Trophoblast cell (in vitro differentiated cells and primary cell): ENCODE measurements at regions not wholly inside any gene's neighbourhood (a gene's known extent, or its start where the extent isn't known, plus 50 kb on each side); places are given as distances from the start of the nearest gene placed in this dataset.

Experiments used
- DNase-seq, 2 donors: peaks; one replicate each; pipeline ENCODE4 v3.0.0-alpha.2; 2016
- H2AFZ ChIP-seq: 2 replicates; pipeline ENCODE4 v1.6.1; 2013; ENCODE audit warnings: low read length, moderate library complexity, mild to moderate bottlenecking; ENCODE audit not compliant: insufficient read depth, poor library complexity
- H2AK5ac ChIP-seq: 2 replicates; pipeline ENCODE4 v1.6.1; 2013; ENCODE audit warnings: mild to moderate bottlenecking, low read length
- H2BK120ac ChIP-seq: 2 replicates; pipeline ENCODE4 v1.6.1; 2013; ENCODE audit warnings: low read length, mild to moderate bottlenecking, moderate library complexity; ENCODE audit not compliant: insufficient read depth, poor library complexity
- H2BK12ac ChIP-seq: 2 replicates; pipeline ENCODE4 v1.6.1; 2013; ENCODE audit warnings: mild to moderate bottlenecking, low read length, moderate library complexity
- H2BK5ac ChIP-seq: 2 replicates; pipeline ENCODE4 v1.6.1; 2013; ENCODE audit warnings: low read length, low read depth, moderate library complexity, mild to moderate bottlenecking; ENCODE audit not compliant: poor library complexity
- H3K14ac ChIP-seq: 2 replicates; pipeline ENCODE4 v1.6.1; 2013; ENCODE audit warnings: mild to moderate bottlenecking, low read length
- H3K18ac ChIP-seq: 2 replicates; pipeline ENCODE4 v1.6.1; 2013; ENCODE audit warnings: mild to moderate bottlenecking, low read length
- H3K23ac ChIP-seq: 2 replicates; pipeline ENCODE4 v1.6.1; 2013; ENCODE audit warnings: low read length
- H3K27ac ChIP-seq: 2 replicates; pipeline ENCODE4 v1.5.1; 2013; ENCODE audit warnings: low read depth, mild to moderate bottlenecking, inconsistent platforms, low read length, moderate library complexity
- H3K27me3 ChIP-seq: 2 replicates; pipeline ENCODE4 v1.6.1; 2013; ENCODE audit warnings: inconsistent platforms, mild to moderate bottlenecking, low read length, moderate library complexity; ENCODE audit not compliant: insufficient read depth
- H3K36me3 ChIP-seq, 2 experiments: 1 replicate in 1 of 2; 2 replicates in 1 of 2; pipeline ENCODE4 v1.6.1; 2013; ENCODE audit warnings: low read length in 2 of 2, mild to moderate bottlenecking in 2 of 2, moderate library complexity in 1 of 2; ENCODE audit not compliant: insufficient read depth in 2 of 2, control insufficient read depth in 1 of 2
- H3K4ac ChIP-seq: 2 replicates; pipeline ENCODE4 v1.6.1; 2013; ENCODE audit warnings: low read depth, mild to moderate bottlenecking, low read length, moderate library complexity
- H3K4me1 ChIP-seq, 2 experiments: 1 replicate in 1 of 2; 2 replicates in 1 of 2; pipeline ENCODE4 v1.6.1; 2013; ENCODE audit warnings: low read length in 2 of 2, mild to moderate bottlenecking in 2 of 2, moderate library complexity in 1 of 2; ENCODE audit not compliant: insufficient read depth in 2 of 2, control insufficient read depth in 1 of 2
- H3K4me2 ChIP-seq: 2 replicates; pipeline ENCODE4 v1.6.1; 2013; ENCODE audit warnings: inconsistent platforms, mild to moderate bottlenecking, low read length, moderate library complexity
- H3K4me3 ChIP-seq: 2 replicates; pipeline ENCODE4 v1.5.1; 2013; ENCODE audit warnings: mild to moderate bottlenecking, low read depth, low read length, inconsistent platforms
- H3K79me1 ChIP-seq: one replicate; pipeline ENCODE4 v1.6.1; 2013; ENCODE audit warnings: low read length
- H3K79me2 ChIP-seq: 2 replicates; pipeline ENCODE4 v1.6.1; 2013; ENCODE audit warnings: low read length, mild to moderate bottlenecking; ENCODE audit not compliant: control insufficient read depth, insufficient read depth, poor library complexity
- H3K9ac ChIP-seq: 2 replicates; pipeline ENCODE4 v1.6.1; 2013; ENCODE audit warnings: mild to moderate bottlenecking, low read length
- H3K9me3 ChIP-seq: 2 replicates; pipeline ENCODE4 v1.6.1; 2013; ENCODE audit warnings: low read depth, mild to moderate bottlenecking, control low read depth, inconsistent platforms, low read length; ENCODE audit not compliant: insufficient read depth
- H4K12ac ChIP-seq: 2 replicates; pipeline ENCODE4 v1.6.1; 2013; ENCODE audit warnings: low read depth, mild to moderate bottlenecking, low read length, moderate library complexity
- H4K8ac ChIP-seq: 2 replicates; pipeline ENCODE4 v1.6.1; 2013; ENCODE audit warnings: low read depth, mild to moderate bottlenecking, low read length, moderate library complexity
- H4K91ac ChIP-seq: one replicate; pipeline ENCODE4 v1.6.1; 2013; ENCODE audit warnings: low read depth, mild to moderate bottlenecking, low read length, moderate library complexity
- WGBS: extraction: QIAGEN DNeasy Blood & Tissue Kit; methylation state at CpG from one replicate; pipeline ENCODE4 v1.1.7; 2013; ENCODE audit warnings: missing lambda C conversion rate; ENCODE audit not compliant: insufficient read length, insufficient coverage; ENCODE audit errors: extremely low coverage; 5-methylcytosine and 5-hydroxymethylcytosine counted together

DNA sequence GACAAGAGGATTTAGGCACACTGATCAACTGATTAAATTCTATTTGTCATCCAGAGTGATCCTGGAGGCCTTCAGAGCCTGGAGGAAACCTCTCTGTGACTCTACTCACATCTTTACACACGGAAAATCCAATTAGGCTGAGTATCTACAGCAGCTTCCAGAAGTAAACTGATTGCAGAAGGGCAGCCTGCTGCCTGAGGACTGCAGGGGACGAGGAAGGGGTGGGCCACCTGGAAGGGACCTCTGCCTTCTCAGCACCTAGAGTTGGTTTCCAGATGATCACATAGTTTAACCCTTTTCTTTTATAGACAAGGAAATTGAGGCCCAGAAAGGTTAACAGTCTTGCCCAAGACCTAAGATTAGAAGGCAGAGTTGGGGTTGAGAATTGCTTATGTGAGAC, 206.1 kb downstream of the DAD1 start:
- Histone ChIP-seq H3K27ac (no peak overlapping the region), H3K79me1 (no peaks in the 10 kb centered on the region), H3K23ac (no peak overlapping the region), H2AK5ac (no peak overlapping the region), H3K18ac (no peak overlapping the region), H4K91ac (no peak overlapping the region), H3K9ac (no peak overlapping the region), H2BK5ac (no peak overlapping the region), H3K4me2 (no peak overlapping the region), H2BK12ac (no peak overlapping the region), H3K4ac (no peak overlapping the region), H3K27me3 (no peaks in the 10 kb centered on the region), H2BK120ac (no peak overlapping the region), H4K8ac (no peak overlapping the region), H3K4me3 (no peak overlapping the region), H3K9me3 (no peaks in the 10 kb centered on the region), H2AFZ (no peak overlapping the region), H3K79me2 (no peaks in the 10 kb centered on the region), H3K14ac (no peak overlapping the region), H3K4me1 (no peaks in the 10 kb centered on the region), H4K12ac (no peak overlapping the region), H3K36me3 (no peaks in the 10 kb centered on the region)
- DNase-seq = no peak
- WGBS = no CpG with 5 or more reads among the region's 2 CpGs

DNA sequence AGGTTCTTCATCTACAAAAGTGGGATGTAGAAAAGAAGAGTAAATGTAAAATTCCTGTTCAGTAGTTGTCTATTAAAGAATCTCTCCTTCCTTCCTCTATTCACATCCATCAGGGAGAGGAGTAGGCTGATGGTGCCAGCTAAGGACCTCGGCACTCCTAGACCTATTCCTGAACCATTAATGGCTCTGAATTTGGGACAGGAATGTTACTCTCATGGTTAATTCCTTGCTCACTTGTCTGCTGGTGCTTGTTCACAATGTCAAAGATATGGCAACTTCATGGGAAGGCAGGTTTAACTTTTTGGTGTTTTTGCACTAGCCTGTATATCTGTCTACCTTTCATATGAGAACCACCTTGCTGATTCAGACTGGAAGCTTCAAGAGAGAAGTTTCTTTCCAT, 206.6 kb downstream of the DAD1 start:
- Histone ChIP-seq H3K79me1 (no peaks in the 10 kb centered on the region), H3K14ac (no peak overlapping the region), H3K23ac (no peak overlapping the region), H3K27me3 (no peaks in the 10 kb centered on the region), H3K27ac (no peak overlapping the region), H2AK5ac (no peak overlapping the region), H3K4me3 (no peak overlapping the region), H2BK5ac (no peak overlapping the region), H2BK12ac (no peak overlapping the region), H2AFZ (no peak overlapping the region), H3K79me2 (no peaks in the 10 kb centered on the region), H4K91ac (no peak overlapping the region), H3K18ac (no peak overlapping the region), H4K12ac (no peak overlapping the region), H3K4me2 (no peak overlapping the region), H2BK120ac (no peak overlapping the region), H4K8ac (no peak overlapping the region), H3K9me3 (no peaks in the 10 kb centered on the region), H3K9ac (no peak overlapping the region), H3K36me3 (no peaks in the 10 kb centered on the region), H3K4me1 (no peaks in the 10 kb centered on the region), H3K4ac (no peak overlapping the region)
- DNase-seq = no peak
- WGBS = no CpG with 5 or more reads among the region's 1 CpG

DNA sequence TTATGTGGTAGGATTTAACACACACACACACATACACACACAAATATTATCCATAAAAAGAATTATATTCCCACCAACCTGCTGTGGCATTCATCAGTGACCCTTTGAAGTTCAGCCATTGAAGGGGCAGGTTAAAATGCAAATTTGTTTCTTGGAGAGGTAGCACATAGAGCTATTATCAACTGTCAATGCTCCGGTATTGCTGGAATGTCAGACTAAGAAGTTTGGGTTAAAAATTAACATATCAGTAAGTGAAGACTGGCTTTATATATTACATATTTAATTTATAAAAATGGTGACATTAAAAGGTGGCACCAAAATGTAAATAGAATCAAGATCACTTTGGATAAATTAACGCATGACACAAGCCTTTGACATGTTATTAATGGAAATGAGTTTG, 207.3 kb downstream of the DAD1 start:
- Histone ChIP-seq H3K14ac (no peak overlapping the region), H3K27ac (no peak overlapping the region), H3K18ac (no peak overlapping the region), H3K9ac (no peak overlapping the region), H3K36me3 (no peaks in the 10 kb centered on the region), H2AK5ac (no peak overlapping the region), H3K27me3 (no peaks in the 10 kb centered on the region), H3K79me2 (no peaks in the 10 kb centered on the region), H3K4me1 (no peaks in the 10 kb centered on the region), H2AFZ (no peak overlapping the region), H3K79me1 (no peaks in the 10 kb centered on the region), H4K12ac (no peak overlapping the region), H3K4ac (no peak overlapping the region), H3K4me3 (no peak overlapping the region), H2BK120ac (no peak overlapping the region), H4K91ac (no peak overlapping the region), H4K8ac (no peak overlapping the region), H2BK5ac (no peak overlapping the region), H3K9me3 (no peaks in the 10 kb centered on the region), H3K23ac (no peak overlapping the region), H2BK12ac (no peak overlapping the region), H3K4me2 (no peak overlapping the region)
- no peak for DNase-seq
- WGBS = no CpG with 5 or more reads among the region's 2 CpGs

DNA sequence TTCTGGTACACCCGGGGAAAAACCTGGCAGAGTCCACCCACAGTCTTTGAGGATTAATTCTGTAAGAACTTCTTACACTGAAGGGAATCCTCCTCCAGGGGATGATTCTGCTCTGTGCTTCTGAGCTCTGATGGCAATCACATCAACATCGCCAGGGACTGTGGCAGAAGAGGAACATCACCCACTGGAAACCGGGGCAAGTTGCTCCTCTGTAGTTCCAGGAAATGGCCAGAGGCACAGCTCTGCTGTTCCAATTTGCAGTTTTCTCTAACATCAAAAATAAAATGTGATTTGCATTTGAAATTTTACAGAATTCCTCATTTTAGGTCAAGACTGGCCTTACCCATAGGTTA, 207.6 kb downstream of the DAD1 start:
- Histone ChIP-seq H3K23ac (no peak overlapping the region), H2BK5ac (no peak overlapping the region), H2AK5ac (no peak overlapping the region), H3K9me3 (no peaks in the 10 kb centered on the region), H3K14ac (no peak overlapping the region), H3K9ac (no peak overlapping the region), H3K79me1 (no peaks in the 10 kb centered on the region), H3K4me3 (no peak overlapping the region), H3K4ac (no peak overlapping the region), H2AFZ (no peak overlapping the region), H2BK12ac (no peak overlapping the region), H3K79me2 (no peaks in the 10 kb centered on the region), H3K4me2 (no peak overlapping the region), H3K36me3 (no peaks in the 10 kb centered on the region), H4K12ac (no peak overlapping the region), H3K18ac (no peak overlapping the region), H3K27me3 (no peaks in the 10 kb centered on the region), H3K27ac (no peak overlapping the region), H2BK120ac (no peak overlapping the region), H3K4me1 (no peaks in the 10 kb centered on the region), H4K8ac (no peak overlapping the region), H4K91ac (no peak overlapping the region)
- WGBS = no CpG with 5 or more reads among the region's 3 CpGs
- DNase-seq = no peak
